IMR-90 (cell line): ENCODE measurements at regions not wholly inside any gene's neighbourhood (a gene's known extent, or its start where the extent isn't known, plus 50 kb on each side); places are given as distances from the start of the nearest gene placed in this dataset.

Source experiments
- ATAC-seq: fragments of 200-7000 bp; cut with Tn5 transposase; 2 replicates; pipeline ENCODE4 v1.9.1; 2020; ENCODE audit warnings: low read depth, mild to moderate bottlenecking, moderate library complexity
- BruUV-seq: library from RNA; stranded (reverse); fragments of 400-500 nt; replicated peaks from 2 replicates; lab custom pipeline; 2021; lab: Mats Ljungman, UMichigan
- CTCF ChIA-PET: fragments of 300-600 bp; formaldehyde crosslinking; extraction: SDS; loops from one replicate; lab custom pipeline; 2021; ENCODE audit warnings: antibody characterized with exemption; lab: Yijun Ruan, JAX
- POLR2A ChIA-PET: fragments of 300-600 bp; sonication (Branson Sonifier 250); formaldehyde crosslinking; loops from one replicate; lab custom pipeline; 2022; ENCODE audit warnings: antibody characterized with exemption; ENCODE audit not compliant: unreplicated experiment; lab: Charles Lee
- DNase-seq: peaks from one replicate; pipeline ENCODE4 v3.0.0; 2013
- H2AFZ ChIP-seq: replicated peaks from 2 replicates; pipeline ENCODE3; 2013; ENCODE audit warnings: low read length, mild to moderate bottlenecking; ENCODE audit not compliant: poor library complexity
- H2AK5ac ChIP-seq: 2 replicates; pipeline ENCODE4 v1.6.1; 2013; ENCODE audit warnings: low read depth, low read length, inconsistent platforms
- H2AK9ac ChIP-seq: replicated peaks from 2 replicates; pipeline ENCODE3; 2013; ENCODE audit warnings: mild to moderate bottlenecking, low read depth, low read length, moderate library complexity; ENCODE audit not compliant: poor library complexity
- H2BK120ac ChIP-seq: 2 replicates; pipeline ENCODE4 v1.6.1; 2013; ENCODE audit warnings: low read depth, low read length, inconsistent platforms
- H2BK15ac ChIP-seq: 3 replicates; pipeline ENCODE4 v1.6.1; 2013; ENCODE audit warnings: low read depth, low read length, inconsistent platforms
- H2BK20ac ChIP-seq: 2 replicates; pipeline ENCODE4 v1.6.1; 2013; ENCODE audit warnings: low read depth, mild to moderate bottlenecking, inconsistent platforms, low read length, moderate library complexity
- H2BK5ac ChIP-seq: 2 replicates; pipeline ENCODE4 v1.6.1; 2013; ENCODE audit warnings: mild to moderate bottlenecking, low read depth, low read length, inconsistent platforms; ENCODE audit not compliant: poor library complexity, severe bottlenecking
- H3K14ac ChIP-seq: replicated peaks from 2 replicates; pipeline ENCODE4 v1.6.1; 2013; ENCODE audit warnings: low read depth, low read length, inconsistent platforms
- H3K18ac ChIP-seq: 2 replicates; pipeline ENCODE4 v1.6.1; 2013; ENCODE audit warnings: low read depth, low read length, control low read depth
- H3K23ac ChIP-seq: 2 replicates; pipeline ENCODE4 v1.6.1; 2013; ENCODE audit warnings: low read depth, low read length, inconsistent platforms
- H3K27ac ChIP-seq: 2 replicates; pipeline ENCODE4 v1.5.1; 2013; ENCODE audit warnings: mild to moderate bottlenecking, control low read depth, low read length; ENCODE audit not compliant: insufficient read depth
- H3K27me3 ChIP-seq: 2 replicates; pipeline ENCODE4 v1.6.1; 2013; ENCODE audit warnings: low read length; ENCODE audit not compliant: control insufficient read depth, insufficient read depth
- H3K36me3 ChIP-seq: 2 replicates; pipeline ENCODE4 v1.6.1; 2013; ENCODE audit warnings: low read length, mixed read lengths; ENCODE audit not compliant: control insufficient read depth, insufficient read depth
- H3K4ac ChIP-seq: 2 replicates; pipeline ENCODE4 v1.6.1; 2013; ENCODE audit warnings: low read depth, low read length, inconsistent platforms
- H3K4me1 ChIP-seq: 2 replicates; pipeline ENCODE4 v1.6.1; 2013; ENCODE audit warnings: low read length, mixed read lengths; ENCODE audit not compliant: control insufficient read depth, insufficient read depth
- H3K4me2 ChIP-seq: 2 replicates; pipeline ENCODE4 v1.6.1; 2013; ENCODE audit warnings: low read depth, mild to moderate bottlenecking, control low read depth, low read length, moderate library complexity
- H3K4me3 ChIP-seq: 2 replicates; pipeline ENCODE4 v1.5.1; 2013; ENCODE audit warnings: low read depth, mild to moderate bottlenecking, control low read depth, low read length, moderate library complexity; ENCODE audit not compliant: insufficient read depth
- H3K56ac ChIP-seq: 2 replicates; pipeline ENCODE4 v1.6.1; 2013; ENCODE audit warnings: low read length, inconsistent platforms; ENCODE audit not compliant: insufficient read depth; ENCODE audit errors: extremely low read depth
- H3K79me1 ChIP-seq, 2 experiments: 2 replicates each; pipeline ENCODE4 v1.6.1; 2013; ENCODE audit warnings: low read length in 2 of 2, inconsistent platforms in 1 of 2, low read depth in 1 of 2
- H3K9ac ChIP-seq: 2 replicates; pipeline ENCODE4 v1.6.1; 2013; ENCODE audit warnings: low read depth, low read length, control low read depth
- H3K9me1 ChIP-seq: 2 replicates; pipeline ENCODE4 v1.6.1; 2013; ENCODE audit warnings: low read length, inconsistent platforms; ENCODE audit not compliant: insufficient read depth
- H3K9me3 ChIP-seq: 2 replicates; pipeline ENCODE4 v1.6.1; 2013; ENCODE audit warnings: low read length; ENCODE audit not compliant: control insufficient read depth, insufficient read depth
- H4K20me1 ChIP-seq: 2 replicates; pipeline ENCODE4 v1.6.1; 2013; ENCODE audit warnings: low read length, inconsistent platforms; ENCODE audit not compliant: insufficient read depth
- H4K5ac ChIP-seq: 2 replicates; pipeline ENCODE4 v1.6.1; 2013; ENCODE audit warnings: mild to moderate bottlenecking, low read depth, low read length, control low read depth
- H4K8ac ChIP-seq, 2 experiments: 2 replicates each; pipeline ENCODE4 v1.6.1; 2013; ENCODE audit warnings: low read depth in 2 of 2, low read length in 2 of 2, control low read depth in 1 of 2, inconsistent platforms in 1 of 2
- H4K91ac ChIP-seq: 2 replicates; pipeline ENCODE4 v1.6.1; 2013; ENCODE audit warnings: low read depth, low read length, inconsistent platforms; ENCODE audit not compliant: insufficient read depth
- CEBPB ChIP-seq: IDR thresholded peaks from 2 replicates; pipeline ENCODE4 v1.6.1; 2012; ENCODE audit warnings: low read depth, low read length, improper control_type of control experiment
- CHD1 ChIP-seq: IDR thresholded peaks from 2 replicates; pipeline ENCODE4 v1.6.1; 2012; ENCODE audit warnings: low read depth, low read length, improper control_type of control experiment
- MAFK ChIP-seq: IDR thresholded peaks from 2 replicates; pipeline ENCODE4 v1.6.1; 2012; ENCODE audit warnings: low read depth, low read length, improper control_type of control experiment
- MAZ ChIP-seq: IDR thresholded peaks from 2 replicates; pipeline ENCODE4 v1.6.1; 2012; ENCODE audit warnings: low read depth, mild to moderate bottlenecking, low read length, improper control_type of control experiment, moderate library complexity, borderline replicate concordance
- MXI1 ChIP-seq: IDR thresholded peaks from 2 replicates; pipeline ENCODE4 v1.6.1; 2012; ENCODE audit warnings: low read depth, mild to moderate bottlenecking, low read length, moderate library complexity, borderline replicate concordance
- POLR2A ChIP-seq: IDR thresholded peaks from 2 replicates; pipeline ENCODE4 v1.6.1; 2012; ENCODE audit warnings: mild to moderate bottlenecking, low read depth, low read length
- RAD21 ChIP-seq: IDR thresholded peaks from 2 replicates; pipeline ENCODE4 v1.6.1; 2012; ENCODE audit warnings: low read length, improper control_type of control experiment
- SMC3 ChIP-seq: fragments of 150-350 bp; IDR thresholded peaks from 2 replicates; pipeline ENCODE4 v1.6.1; 2016; ENCODE audit warnings: low read depth, mild to moderate bottlenecking, antibody characterized with exemption, low read length, moderate library complexity
- WGBS, 2 experiments: methylation state at CpG; one replicate each; pipeline versions ENCODE4 v1.1.5 to v1.1.7; 2013; ENCODE audit warnings: missing lambda C conversion rate in 2 of 2; ENCODE audit not compliant: insufficient read length in 1 of 2; ENCODE audit errors: extremely low coverage in 2 of 2; 5-methylcytosine and 5-hydroxymethylcytosine counted together
- dilution Hi-C: fragments of 300-500 bp; cut with HindIII; formaldehyde crosslinking; loops from one replicate; pipeline ENCODE4 v1.14.3; 2018; ENCODE audit warnings: low sequenced_read_pairs; ENCODE audit not compliant: unreplicated experiment
- in situ Hi-C: fragments of 300-500 bp; cut with MboI; formaldehyde crosslinking; loops from 3 replicates; pipeline ENCODE4 v1.14.3; 2019; ENCODE audit warnings: low sequenced_read_pairs, inconsistent platforms, mixed read lengths
- intact Hi-C: fragments of 100-400 bp; cut with micrococcal nuclease; formaldehyde crosslinking; loops from 2 replicates; pipeline ENCODE4 v1.10.0; 2022
- TF ChIP-seq, protein P1 (sequence below): conservative IDR thresholded peaks from 2 replicates; pipeline ENCODE4 v1.5.1; 2012; ENCODE audit warnings: mild to moderate bottlenecking, low read depth, low read length, improper control_type of control experiment

GRCh38 chr14:25132732-25133422 is 82.9 kb upstream of the STXBP6 start:
- dilution Hi-C loops, result no loop called here
- H3K9me3 ChIP-seq, result no peaks in the 10 kb centered on the region
- peak overlapping the region; percentile 61; the same call in 1 of the 2 replicates for H3K4me2 ChIP-seq
- POLR2A ChIA-PET, result no interaction called here
- peak; percentile 100 for ATAC-seq
- no peak overlapping the region for H2BK120ac ChIP-seq
- no peak overlapping the region for H3K14ac ChIP-seq
- peak; percentile 55 for DNase-seq
- H3K9ac ChIP-seq, result no peak overlapping the region
- H3K36me3 ChIP-seq, result no peaks in the 10 kb centered on the region
- no peaks in the 10 kb centered on the region for H3K4me1 ChIP-seq
- H3K23ac ChIP-seq, result no peak overlapping the region
- H4K20me1 ChIP-seq, result no peaks in the 10 kb centered on the region
- no peaks in the 10 kb centered on the region for H3K79me1 ChIP-seq
- H2BK5ac ChIP-seq, result no peak overlapping the region
- no peak overlapping the region for H3K27ac ChIP-seq
- no peak overlapping the region for H3K4ac ChIP-seq
- H2BK20ac ChIP-seq, result no peak overlapping the region; the same call in 1 of the 2 replicates
- H3K27me3 ChIP-seq, result peaks cover 16% of the 10 kb centered on the region
- in situ Hi-C loops, result loop anchor here (5.0 kb wide), 1 partner anchor 316 kb away; no protein-coding TSS in a partner anchor
- no peak for TF ChIP-seq MAFK
- TF ChIP-seq POLR2A, result no peak
- no peak for TF ChIP-seq MXI1
- no peak for TF ChIP-seq CEBPB
- peak; percentile 86 for TF ChIP-seq RAD21
- TF ChIP-seq MAZ, result no peak
- no peak for TF ChIP-seq CHD1
- peak; percentile 90 for TF ChIP-seq SMC3
- TF ChIP-seq, protein P1, sequence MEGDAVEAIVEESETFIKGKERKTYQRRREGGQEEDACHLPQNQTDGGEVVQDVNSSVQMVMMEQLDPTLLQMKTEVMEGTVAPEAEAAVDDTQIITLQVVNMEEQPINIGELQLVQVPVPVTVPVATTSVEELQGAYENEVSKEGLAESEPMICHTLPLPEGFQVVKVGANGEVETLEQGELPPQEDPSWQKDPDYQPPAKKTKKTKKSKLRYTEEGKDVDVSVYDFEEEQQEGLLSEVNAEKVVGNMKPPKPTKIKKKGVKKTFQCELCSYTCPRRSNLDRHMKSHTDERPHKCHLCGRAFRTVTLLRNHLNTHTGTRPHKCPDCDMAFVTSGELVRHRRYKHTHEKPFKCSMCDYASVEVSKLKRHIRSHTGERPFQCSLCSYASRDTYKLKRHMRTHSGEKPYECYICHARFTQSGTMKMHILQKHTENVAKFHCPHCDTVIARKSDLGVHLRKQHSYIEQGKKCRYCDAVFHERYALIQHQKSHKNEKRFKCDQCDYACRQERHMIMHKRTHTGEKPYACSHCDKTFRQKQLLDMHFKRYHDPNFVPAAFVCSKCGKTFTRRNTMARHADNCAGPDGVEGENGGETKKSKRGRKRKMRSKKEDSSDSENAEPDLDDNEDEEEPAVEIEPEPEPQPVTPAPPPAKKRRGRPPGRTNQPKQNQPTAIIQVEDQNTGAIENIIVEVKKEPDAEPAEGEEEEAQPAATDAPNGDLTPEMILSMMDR, result peak; percentile 81
- H4K91ac ChIP-seq, result no peak overlapping the region
- no peak overlapping the region for H3K4me3 ChIP-seq
- no peaks in the 10 kb centered on the region for H3K9me1 ChIP-seq
- no peak overlapping the region for H4K5ac ChIP-seq
- 10% methylated on average over 9 of the region's 20 CpGs; no CpG with 5 or more reads in 1 of the 2 experiments for WGBS, 2 experiments
- H2AFZ ChIP-seq, result peak overlapping the region; percentile 88
- H2AK9ac ChIP-seq, result peak overlapping the region; percentile 20
- H3K18ac ChIP-seq, result no peak overlapping the region
- no peak overlapping the region for H2AK5ac ChIP-seq
- intact Hi-C loops, result loop anchor here (1.0 kb wide), 4 partner anchors 83 to 398 kb away; partner anchors contain the start of gene STXBP6
- H3K56ac ChIP-seq, result no peak overlapping the region
- CTCF ChIA-PET, result interaction anchor here (0.5 to 1.8 kb wide), 8 partner anchors 12 to 1417 kb away, joined by 3 to 11 read pairs (median 4); no protein-coding TSS in a partner anchor
- no peak overlapping the region for H4K8ac ChIP-seq
- BruUV-seq, result no TSS peak
- no peak overlapping the region for H2BK15ac ChIP-seq
